ENCODE measurements at regions not wholly inside any gene's neighbourhood (a gene's known extent, or its start where the extent isn't known, plus 50 kb on each side); places are given as distances from the start of the nearest gene placed in this dataset.

DNA sequence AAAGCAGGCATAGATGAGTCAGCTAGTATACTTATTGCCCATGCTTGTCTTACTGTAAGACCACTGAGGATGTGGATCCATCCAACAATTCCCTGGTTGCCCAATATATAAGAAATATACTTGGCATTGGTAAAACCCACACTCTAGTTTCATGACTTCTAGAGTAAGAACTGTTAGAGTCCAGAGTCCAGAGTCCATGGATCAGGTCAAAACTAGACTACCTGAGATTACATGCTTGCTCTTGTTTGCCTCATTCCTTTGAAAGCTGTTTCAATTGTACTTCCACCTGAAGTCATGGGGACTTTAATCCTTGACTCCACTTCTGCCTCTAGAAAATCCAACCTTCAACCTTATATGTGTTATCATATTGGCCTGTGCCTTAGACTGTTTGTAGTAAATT, 707.6 kb upstream of the FAM98A start:
- Histone ChIP-seq H3K9ac (ENCODE audit: low read length) (no peak overlapping the region), H3K27me3 (replicated peaks; ENCODE audit: control insufficient read depth, insufficient read depth, low read length) (no peaks in the 10 kb centered on the region), H3K4me1 (ENCODE audit: control insufficient read depth, insufficient read depth, low read length) (no peaks in the 10 kb centered on the region), H3K9me3 (ENCODE audit: control insufficient read depth, low read length) (no peaks in the 10 kb centered on the region), H3K36me3 (ENCODE audit: control insufficient read depth, insufficient read depth, low read length, severe bottlenecking) (no peaks in the 10 kb centered on the region), H3K4me3 (ENCODE audit: low read length) (no peak overlapping the region)
- DNase-seq (ENCODE audit: low read depth), result no peak

DNA sequence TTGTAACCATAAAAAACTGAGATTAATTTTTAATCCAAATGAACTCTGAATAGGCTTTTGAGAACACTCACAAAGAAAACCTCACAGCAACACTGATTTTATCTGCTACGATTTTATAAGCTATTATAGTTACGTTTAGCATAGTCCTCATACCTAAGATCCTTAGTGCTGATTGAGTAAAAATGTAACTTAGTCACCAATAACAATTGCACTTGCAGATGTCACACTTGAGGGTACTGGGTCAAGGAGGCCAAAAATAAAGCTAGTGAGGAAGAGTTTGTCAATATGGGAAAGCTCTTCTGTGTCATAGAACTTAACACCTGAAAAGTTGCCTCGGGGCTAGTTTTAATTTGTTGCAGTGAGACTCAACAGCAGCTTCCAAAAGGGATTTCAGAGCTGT, 706.5 kb upstream of the FAM98A start:
- no peak for DNase-seq (ENCODE audit: low read depth)
- Histone ChIP-seq H3K36me3 (ENCODE audit: control insufficient read depth, insufficient read depth, low read length, severe bottlenecking) (no peaks in the 10 kb centered on the region), H3K9me3 (ENCODE audit: control insufficient read depth, low read length) (no peaks in the 10 kb centered on the region), H3K9ac (ENCODE audit: low read length) (no peak overlapping the region), H3K27me3 (replicated peaks; ENCODE audit: control insufficient read depth, insufficient read depth, low read length) (no peaks in the 10 kb centered on the region), H3K4me1 (ENCODE audit: control insufficient read depth, insufficient read depth, low read length) (no peaks in the 10 kb centered on the region), H3K4me3 (ENCODE audit: low read length) (no peak overlapping the region)

DNA sequence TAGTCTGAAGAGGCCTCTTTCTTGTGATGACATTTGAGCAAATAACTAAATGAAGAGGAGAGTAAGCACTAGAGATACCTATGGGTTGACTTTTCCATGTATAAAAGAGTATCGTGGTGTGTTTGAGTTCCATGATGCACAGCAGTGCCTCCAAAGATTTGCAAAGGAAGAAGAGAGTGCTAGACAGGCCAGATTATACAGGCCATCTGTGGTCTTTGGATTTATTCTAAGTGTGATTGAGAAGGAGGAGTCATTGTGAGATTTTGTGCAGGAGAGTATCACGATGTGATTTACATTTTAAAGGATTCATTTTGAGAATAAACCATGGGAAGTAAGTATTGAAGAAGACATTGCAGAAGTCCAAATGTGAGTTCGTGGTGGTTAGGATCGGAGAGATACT, 695.9 kb upstream of the FAM98A start:
- Histone ChIP-seq H3K27me3 (replicated peaks; ENCODE audit: control insufficient read depth, insufficient read depth, low read length) (no peaks in the 10 kb centered on the region), H3K36me3 (ENCODE audit: control insufficient read depth, insufficient read depth, low read length, severe bottlenecking) (no peaks in the 10 kb centered on the region), H3K9ac (ENCODE audit: low read length) (no peak overlapping the region)

DNA sequence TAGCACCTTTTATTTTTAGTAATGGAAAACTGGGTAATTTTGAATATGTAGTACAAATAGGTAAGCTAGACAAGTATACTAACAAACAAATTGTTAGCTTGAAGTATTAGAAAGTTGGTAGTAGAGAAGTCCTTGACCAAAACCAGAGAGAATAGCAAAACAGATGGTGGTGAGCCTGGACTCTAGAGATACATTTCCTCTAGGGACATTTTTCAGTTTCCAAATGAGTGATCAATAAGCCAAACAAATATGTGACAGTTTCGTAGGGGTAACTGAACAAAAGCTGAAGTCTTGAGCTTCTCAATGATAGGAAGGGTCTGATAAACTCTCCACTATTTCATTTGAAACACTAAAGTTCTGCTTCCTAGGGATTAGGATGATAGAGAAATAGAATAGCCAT, 692.0 kb upstream of the FAM98A start:
- no peak overlapping the region for H3K4me3 ChIP-seq (ENCODE audit: low read length)
- DNase-seq (ENCODE audit: low read depth), result no peak
- no peaks in the 10 kb centered on the region for H3K36me3 ChIP-seq (ENCODE audit: control insufficient read depth, insufficient read depth, low read length, severe bottlenecking)
- H3K4me1 ChIP-seq (ENCODE audit: control insufficient read depth, insufficient read depth, low read length), result no peaks in the 10 kb centered on the region
- no peak overlapping the region for H3K9ac ChIP-seq (ENCODE audit: low read length)
- H3K27me3 ChIP-seq (replicated peaks; ENCODE audit: control insufficient read depth, insufficient read depth, low read length), result no peaks in the 10 kb centered on the region
- H3K9me3 ChIP-seq (ENCODE audit: control insufficient read depth, low read length), result no peaks in the 10 kb centered on the region

More for the DNA sequence above, 695.9 kb upstream of the FAM98A start:
- Histone ChIP-seq H3K9me3 (ENCODE audit: control insufficient read depth, low read length) (no peaks in the 10 kb centered on the region), H3K4me1 (ENCODE audit: control insufficient read depth, insufficient read depth, low read length) (no peaks in the 10 kb centered on the region), H3K4me3 (ENCODE audit: low read length) (no peak overlapping the region)
- no peak for DNase-seq (ENCODE audit: low read depth)

DNA sequence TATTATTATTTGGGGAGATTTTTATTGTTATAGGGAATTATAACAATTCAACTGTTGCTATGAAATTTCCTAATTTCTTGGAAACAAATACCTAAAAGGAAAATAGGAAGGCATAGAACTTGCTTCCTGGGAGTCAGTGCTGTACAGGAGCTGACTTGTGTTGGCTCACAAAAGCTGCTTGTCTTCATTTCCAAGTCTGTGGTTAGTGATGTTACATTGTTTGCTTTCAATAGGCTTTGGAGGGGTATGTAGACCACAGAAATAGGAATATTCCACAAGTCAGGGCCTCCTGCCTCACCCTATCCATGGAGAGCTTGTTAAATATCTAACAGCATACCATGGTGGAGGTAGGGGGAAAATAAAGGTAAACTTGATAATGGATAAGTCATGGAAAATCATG, 688.9 kb upstream of the FAM98A start:
- Histone ChIP-seq H3K9me3 (ENCODE audit: control insufficient read depth, low read length) (no peaks in the 10 kb centered on the region), H3K9ac (ENCODE audit: low read length) (no peak overlapping the region), H3K36me3 (ENCODE audit: control insufficient read depth, insufficient read depth, low read length, severe bottlenecking) (no peaks in the 10 kb centered on the region), H3K27me3 (replicated peaks; ENCODE audit: control insufficient read depth, insufficient read depth, low read length) (no peaks in the 10 kb centered on the region), H3K4me1 (ENCODE audit: control insufficient read depth, insufficient read depth, low read length) (no peaks in the 10 kb centered on the region), H3K4me3 (ENCODE audit: low read length) (no peak overlapping the region)
- DNase-seq (ENCODE audit: low read depth), result no peak

DNA sequence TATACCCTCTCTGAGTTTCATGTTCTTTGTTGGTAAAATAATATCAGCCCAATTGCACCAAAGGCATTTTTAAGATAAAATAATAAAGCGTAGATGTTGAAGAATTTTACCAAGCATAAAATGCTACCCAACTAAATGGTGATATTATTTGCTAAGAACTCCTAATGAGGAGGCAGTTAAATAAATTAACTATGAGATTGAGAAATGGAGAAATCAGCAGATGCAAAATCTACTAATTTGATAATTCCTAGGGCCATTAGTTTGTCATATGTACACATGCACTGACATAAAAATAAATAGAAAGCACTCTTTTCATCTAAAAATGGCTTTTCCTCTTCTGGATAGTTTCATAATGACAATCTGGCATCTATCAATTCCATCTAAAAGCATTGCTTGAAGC, 681.5 kb upstream of the FAM98A start:
- no peaks in the 10 kb centered on the region for H3K9me3 ChIP-seq (ENCODE audit: control insufficient read depth, low read length)
- no peak for DNase-seq (ENCODE audit: low read depth)
- H3K27me3 ChIP-seq (replicated peaks; ENCODE audit: control insufficient read depth, insufficient read depth, low read length), result no peaks in the 10 kb centered on the region
- H3K4me3 ChIP-seq (ENCODE audit: low read length), result no peak overlapping the region
- no peaks in the 10 kb centered on the region for H3K4me1 ChIP-seq (ENCODE audit: control insufficient read depth, insufficient read depth, low read length)
- no peaks in the 10 kb centered on the region for H3K36me3 ChIP-seq (ENCODE audit: control insufficient read depth, insufficient read depth, low read length, severe bottlenecking)
- H3K9ac ChIP-seq (ENCODE audit: low read length), result no peak overlapping the region

DNA sequence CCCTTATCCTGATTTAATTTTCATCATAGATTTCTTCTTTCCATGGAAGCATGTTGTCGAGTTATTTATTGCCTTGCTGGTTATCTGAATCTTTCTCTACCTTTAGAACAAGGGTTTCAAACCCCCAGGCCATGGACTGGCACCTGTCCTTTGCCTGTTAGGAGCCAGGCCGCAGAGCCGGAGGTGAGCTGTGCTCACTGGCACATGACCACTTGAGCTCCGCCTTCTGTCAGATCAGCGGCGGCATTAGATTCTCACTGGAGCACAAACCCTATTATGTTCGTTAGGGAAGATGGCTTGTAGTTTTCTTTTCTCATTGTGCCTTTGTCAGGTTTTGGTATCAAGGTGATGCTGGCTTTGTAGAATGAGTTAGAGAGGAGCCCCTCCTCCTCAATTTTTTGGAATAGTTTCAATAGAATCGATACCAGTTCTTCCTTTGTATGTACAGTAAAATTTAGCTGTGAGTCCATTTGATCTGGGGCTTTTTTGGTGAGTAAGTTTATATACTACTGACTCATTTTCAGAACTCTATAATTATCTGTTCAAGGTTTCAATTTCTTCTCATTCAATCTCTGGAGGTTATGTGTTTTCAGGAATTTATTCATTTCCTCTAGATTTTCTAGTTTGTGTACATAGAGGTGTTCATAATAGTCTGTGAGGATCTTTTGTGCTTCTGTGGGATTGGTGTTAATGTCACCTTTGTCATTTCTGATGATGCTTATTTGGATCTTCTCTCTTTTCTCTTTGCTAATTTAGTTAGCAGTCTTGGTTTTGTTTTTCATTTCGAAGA, 668.0 kb upstream of the FAM98A start:
- H3K9me3 ChIP-seq (ENCODE audit: control insufficient read depth, low read length), result no peaks in the 10 kb centered on the region
- no peaks in the 10 kb centered on the region for H3K27me3 ChIP-seq (replicated peaks; ENCODE audit: control insufficient read depth, insufficient read depth, low read length)
- no peak for DNase-seq (ENCODE audit: low read depth)
- H3K4me1 ChIP-seq (ENCODE audit: control insufficient read depth, insufficient read depth, low read length), result no peaks in the 10 kb centered on the region
- H3K4me3 ChIP-seq (ENCODE audit: low read length), result no peak overlapping the region
- no peaks in the 10 kb centered on the region for H3K36me3 ChIP-seq (ENCODE audit: control insufficient read depth, insufficient read depth, low read length, severe bottlenecking)
- H3K9ac ChIP-seq (ENCODE audit: low read length), result no peak overlapping the region

DNA sequence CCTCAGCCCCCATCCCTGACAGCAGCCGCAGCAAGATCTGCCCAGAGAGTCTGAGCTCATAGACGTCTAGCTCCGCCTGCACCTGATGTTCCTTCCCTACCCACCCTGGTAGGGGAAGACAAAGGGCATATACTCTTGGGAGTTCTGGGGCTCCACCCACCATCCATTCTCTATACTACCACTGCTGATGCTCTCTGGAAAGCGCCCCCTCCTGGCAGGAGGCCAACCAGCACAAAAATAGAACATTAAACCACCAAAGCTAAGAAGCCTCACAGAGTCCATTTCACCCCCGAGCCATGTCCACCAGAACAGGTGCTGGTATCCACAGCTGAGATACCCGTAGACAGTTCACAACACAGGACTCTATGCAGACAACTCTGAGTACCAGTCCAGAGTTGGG, 662.6 kb upstream of the FAM98A start:
- H3K36me3 ChIP-seq (ENCODE audit: control insufficient read depth, insufficient read depth, low read length, severe bottlenecking), result no peaks in the 10 kb centered on the region
- DNase-seq (ENCODE audit: low read depth), result no peak
- H3K27me3 ChIP-seq (replicated peaks; ENCODE audit: control insufficient read depth, insufficient read depth, low read length), result no peaks in the 10 kb centered on the region
- H3K4me3 ChIP-seq (ENCODE audit: low read length), result no peak overlapping the region
- H3K9ac ChIP-seq (ENCODE audit: low read length), result no peak overlapping the region
- H3K4me1 ChIP-seq (ENCODE audit: control insufficient read depth, insufficient read depth, low read length), result no peaks in the 10 kb centered on the region
- no peaks in the 10 kb centered on the region for H3K9me3 ChIP-seq (ENCODE audit: control insufficient read depth, low read length)

DNA sequence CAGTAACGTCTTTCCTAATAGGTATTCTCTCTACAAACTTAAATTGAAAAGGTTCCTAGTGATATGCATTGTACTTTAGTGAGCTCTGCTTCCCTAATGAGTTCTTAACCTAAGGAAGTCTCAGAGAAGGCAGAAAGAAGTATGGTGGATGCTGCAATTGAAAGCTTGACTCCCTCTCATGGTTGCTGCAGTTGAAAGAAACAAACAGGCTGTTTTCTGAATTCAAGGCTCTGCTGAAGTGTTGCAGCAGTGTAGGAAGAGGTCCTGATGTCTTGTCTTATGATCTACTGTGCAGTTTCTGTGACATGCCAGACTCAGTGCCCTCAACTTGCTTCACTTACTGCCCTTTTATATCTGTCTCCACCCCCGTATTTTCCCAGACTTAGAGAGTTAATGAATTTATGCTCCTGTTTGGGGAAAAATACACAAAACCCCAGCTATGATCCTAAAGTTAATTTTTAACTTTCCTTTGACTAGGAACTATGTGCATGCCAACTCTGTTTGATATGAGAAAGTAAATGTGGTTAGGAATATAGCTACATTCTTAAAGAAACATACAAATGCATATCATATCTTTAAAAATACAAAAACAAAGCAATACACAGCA, 655.3 kb upstream of the FAM98A start:
- no peaks in the 10 kb centered on the region for H3K4me1 ChIP-seq (ENCODE audit: control insufficient read depth, insufficient read depth, low read length)
- no peaks in the 10 kb centered on the region for H3K36me3 ChIP-seq (ENCODE audit: control insufficient read depth, insufficient read depth, low read length, severe bottlenecking)
- H3K9me3 ChIP-seq (ENCODE audit: control insufficient read depth, low read length), result no peaks in the 10 kb centered on the region
- DNase-seq (ENCODE audit: low read depth), result no peak
- no peaks in the 10 kb centered on the region for H3K27me3 ChIP-seq (replicated peaks; ENCODE audit: control insufficient read depth, insufficient read depth, low read length)
- no peak overlapping the region for H3K4me3 ChIP-seq (ENCODE audit: low read length)
- H3K9ac ChIP-seq (ENCODE audit: low read length), result no peak overlapping the region

DNA sequence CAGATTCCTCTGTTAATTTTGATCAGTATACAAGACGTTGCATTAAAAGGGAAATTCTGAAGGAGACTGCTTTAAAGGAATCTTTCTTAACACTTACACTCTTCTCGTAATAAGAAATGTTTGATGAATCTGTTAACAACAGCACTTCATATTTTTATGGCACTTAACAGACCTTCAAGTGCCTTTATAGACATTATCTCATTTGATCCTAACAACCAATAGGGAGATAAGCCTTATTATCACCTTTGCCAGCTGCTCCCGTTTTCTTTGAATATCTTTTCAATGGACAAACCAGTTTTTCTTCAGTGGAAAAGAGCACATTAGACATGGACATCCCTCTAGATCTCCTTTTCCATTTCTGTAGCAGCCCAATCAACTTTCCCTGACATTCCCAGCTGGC, 653.0 kb upstream of the FAM98A start:
- no peaks in the 10 kb centered on the region for H3K27me3 ChIP-seq (replicated peaks; ENCODE audit: control insufficient read depth, insufficient read depth, low read length)

DNA sequence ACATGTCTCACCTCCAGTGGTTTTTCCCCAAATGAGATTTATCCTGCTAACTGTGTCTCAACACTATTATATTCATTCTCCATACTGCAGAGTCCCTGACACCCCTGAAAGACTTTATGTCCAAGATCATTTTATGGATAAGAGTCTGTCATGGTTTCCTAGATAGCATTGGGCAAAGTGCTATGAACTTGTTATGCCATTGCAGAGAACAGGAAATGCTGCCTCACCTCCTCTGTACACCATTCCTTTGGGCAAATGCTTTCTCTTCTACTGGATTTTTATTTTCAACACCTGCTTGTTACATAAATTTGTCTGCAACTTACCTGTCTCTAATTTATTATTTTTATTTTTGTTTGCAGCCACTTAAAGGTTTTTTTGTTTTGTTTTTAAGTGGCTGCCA, 652.5 kb upstream of the FAM98A start:
- Histone ChIP-seq H3K27me3 (replicated peaks; ENCODE audit: control insufficient read depth, insufficient read depth, low read length) (no peaks in the 10 kb centered on the region), H3K4me3 (ENCODE audit: low read length) (no peak overlapping the region), H3K4me1 (ENCODE audit: control insufficient read depth, insufficient read depth, low read length) (no peaks in the 10 kb centered on the region), H3K9ac (ENCODE audit: low read length) (no peak overlapping the region), H3K9me3 (ENCODE audit: control insufficient read depth, low read length) (no peaks in the 10 kb centered on the region), H3K36me3 (ENCODE audit: control insufficient read depth, insufficient read depth, low read length, severe bottlenecking) (no peaks in the 10 kb centered on the region)
- DNase-seq (ENCODE audit: low read depth), result no peak

More for the DNA sequence above, 653.0 kb upstream of the FAM98A start:
- Histone ChIP-seq H3K9me3 (ENCODE audit: control insufficient read depth, low read length) (no peaks in the 10 kb centered on the region), H3K9ac (ENCODE audit: low read length) (no peak overlapping the region), H3K4me3 (ENCODE audit: low read length) (no peak overlapping the region), H3K4me1 (ENCODE audit: control insufficient read depth, insufficient read depth, low read length) (no peaks in the 10 kb centered on the region), H3K36me3 (ENCODE audit: control insufficient read depth, insufficient read depth, low read length, severe bottlenecking) (no peaks in the 10 kb centered on the region)
- no peak for DNase-seq (ENCODE audit: low read depth)

DNA sequence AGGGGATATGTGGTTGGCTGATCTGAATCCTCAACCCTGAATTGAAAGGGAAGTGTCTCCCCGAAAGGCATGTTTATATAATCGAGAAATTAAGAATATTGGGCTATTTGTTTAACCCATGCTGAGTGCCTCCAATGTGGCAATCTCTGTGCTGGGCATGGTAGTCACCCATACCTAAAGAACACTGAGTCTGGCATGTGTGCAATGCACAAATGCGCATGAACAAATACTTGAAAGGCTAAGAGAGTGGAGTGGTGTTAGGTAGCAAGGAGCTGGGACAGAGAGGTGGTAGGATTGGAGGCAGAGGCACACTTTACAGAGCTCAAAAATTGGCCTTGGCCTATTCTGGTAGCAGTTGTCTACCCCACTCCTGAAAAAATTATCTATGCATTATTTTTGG, 645.1 kb upstream of the FAM98A start:
- H3K4me3 ChIP-seq (ENCODE audit: low read length), result no peak overlapping the region
- no peak for DNase-seq (ENCODE audit: low read depth)
- H3K4me1 ChIP-seq (ENCODE audit: control insufficient read depth, insufficient read depth, low read length), result no peaks in the 10 kb centered on the region
- no peak overlapping the region for H3K9ac ChIP-seq (ENCODE audit: low read length)
- H3K36me3 ChIP-seq (ENCODE audit: control insufficient read depth, insufficient read depth, low read length, severe bottlenecking), result no peaks in the 10 kb centered on the region
- no peaks in the 10 kb centered on the region for H3K27me3 ChIP-seq (replicated peaks; ENCODE audit: control insufficient read depth, insufficient read depth, low read length)
- no peaks in the 10 kb centered on the region for H3K9me3 ChIP-seq (ENCODE audit: control insufficient read depth, low read length)
